Parathyroid adenoma (tissue), 2 donors: ENCODE measurements at regions not wholly inside any gene's neighbourhood (a gene's known extent, or its start where the extent isn't known, plus 50 kb on each side); places are given as distances from the start of the nearest gene placed in this dataset.

ENCODE experiments used
- H2AFZ ChIP-seq: fragments of 300-600 bp; sonication (generic); one replicate; pipeline ENCODE4 v1.7.0; 2017; ENCODE audit warnings: antibody characterized with exemption, mild to moderate bottlenecking
- H3K27ac ChIP-seq: fragments of 300-600 bp; sonication (generic); one replicate; pipeline ENCODE4 v1.7.0; 2017
- H3K27me3 ChIP-seq: fragments of 300-600 bp; sonication (generic); one replicate; pipeline ENCODE4 v1.7.0; 2017; ENCODE audit warnings: low read length; ENCODE audit not compliant: control insufficient read depth, insufficient read depth
- H3K36me3 ChIP-seq: fragments of 300-600 bp; sonication (generic); one replicate; pipeline ENCODE4 v1.7.0; 2017; ENCODE audit warnings: low read length; ENCODE audit not compliant: control insufficient read depth, insufficient read depth
- H3K4me1 ChIP-seq: fragments of 300-600 bp; sonication (generic); one replicate; pipeline ENCODE4 v1.7.0; 2017; ENCODE audit warnings: control low read depth
- H3K4me2 ChIP-seq: fragments of 300-600 bp; sonication (generic); one replicate; pipeline ENCODE4 v1.7.0; 2017; ENCODE audit warnings: low read length
- H3K4me3 ChIP-seq: fragments of 300-600 bp; sonication (generic); one replicate; pipeline ENCODE4 v1.7.0; 2017; ENCODE audit warnings: low read depth, low read length
- H3K79me2 ChIP-seq: fragments of 300-600 bp; sonication (generic); one replicate; pipeline ENCODE4 v1.7.0; 2017; ENCODE audit warnings: control low read depth
- H3K9ac ChIP-seq: fragments of 300-600 bp; sonication (generic); one replicate; pipeline ENCODE4 v1.7.0; 2017; ENCODE audit warnings: mild to moderate bottlenecking
- H3K9me3 ChIP-seq: fragments of 300-600 bp; sonication (generic); one replicate; pipeline ENCODE4 v1.7.0; 2017; ENCODE audit warnings: low read length; ENCODE audit not compliant: control insufficient read depth
- TF ChIP-seq, protein P1 (sequence below): fragments of 300-600 bp; sonication (generic); IDR thresholded peaks from one replicate; pipeline ENCODE4 v1.7.0; 2017; ENCODE audit warnings: antibody characterized with exemption, mild to moderate bottlenecking
- donor health status: primary hyperparathyroidism.

DNA sequence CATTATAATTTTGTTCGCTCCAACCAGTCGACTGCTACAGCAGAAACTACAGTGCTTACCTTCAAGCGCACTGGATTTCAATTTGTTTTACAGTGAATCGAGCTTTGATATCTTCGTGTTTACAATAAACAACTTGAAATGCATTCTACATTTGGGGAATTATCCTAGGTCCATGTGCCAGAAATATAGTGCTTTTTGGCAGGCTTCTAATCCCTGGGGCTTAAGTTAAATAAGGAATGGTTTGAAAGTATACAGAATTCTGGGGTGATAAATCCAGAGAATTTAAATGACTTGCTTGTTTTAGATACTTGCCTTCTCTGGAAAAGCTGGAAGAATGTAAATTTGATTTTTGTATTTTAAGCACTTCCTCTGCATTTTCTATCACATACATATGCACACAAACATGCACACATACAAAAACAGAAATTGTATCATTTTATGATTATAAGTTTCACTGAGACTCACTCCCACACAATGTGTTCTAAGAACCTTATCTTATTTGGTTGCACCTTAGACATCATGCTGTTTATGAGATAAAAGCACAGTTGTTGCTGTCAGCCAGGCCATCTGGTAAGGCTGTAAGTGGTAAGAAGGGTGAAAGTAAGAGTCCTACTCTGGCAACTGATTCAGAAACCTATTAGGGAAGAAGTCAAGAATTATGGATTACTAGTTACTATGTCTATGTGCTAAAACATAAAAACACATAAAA, 347.2 kb upstream of the KCND2 start:
- no peak overlapping the region for H2AFZ ChIP-seq
- H3K9ac ChIP-seq: no peak overlapping the region
- TF ChIP-seq, protein P1, sequence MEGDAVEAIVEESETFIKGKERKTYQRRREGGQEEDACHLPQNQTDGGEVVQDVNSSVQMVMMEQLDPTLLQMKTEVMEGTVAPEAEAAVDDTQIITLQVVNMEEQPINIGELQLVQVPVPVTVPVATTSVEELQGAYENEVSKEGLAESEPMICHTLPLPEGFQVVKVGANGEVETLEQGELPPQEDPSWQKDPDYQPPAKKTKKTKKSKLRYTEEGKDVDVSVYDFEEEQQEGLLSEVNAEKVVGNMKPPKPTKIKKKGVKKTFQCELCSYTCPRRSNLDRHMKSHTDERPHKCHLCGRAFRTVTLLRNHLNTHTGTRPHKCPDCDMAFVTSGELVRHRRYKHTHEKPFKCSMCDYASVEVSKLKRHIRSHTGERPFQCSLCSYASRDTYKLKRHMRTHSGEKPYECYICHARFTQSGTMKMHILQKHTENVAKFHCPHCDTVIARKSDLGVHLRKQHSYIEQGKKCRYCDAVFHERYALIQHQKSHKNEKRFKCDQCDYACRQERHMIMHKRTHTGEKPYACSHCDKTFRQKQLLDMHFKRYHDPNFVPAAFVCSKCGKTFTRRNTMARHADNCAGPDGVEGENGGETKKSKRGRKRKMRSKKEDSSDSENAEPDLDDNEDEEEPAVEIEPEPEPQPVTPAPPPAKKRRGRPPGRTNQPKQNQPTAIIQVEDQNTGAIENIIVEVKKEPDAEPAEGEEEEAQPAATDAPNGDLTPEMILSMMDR: no peak

DNA sequence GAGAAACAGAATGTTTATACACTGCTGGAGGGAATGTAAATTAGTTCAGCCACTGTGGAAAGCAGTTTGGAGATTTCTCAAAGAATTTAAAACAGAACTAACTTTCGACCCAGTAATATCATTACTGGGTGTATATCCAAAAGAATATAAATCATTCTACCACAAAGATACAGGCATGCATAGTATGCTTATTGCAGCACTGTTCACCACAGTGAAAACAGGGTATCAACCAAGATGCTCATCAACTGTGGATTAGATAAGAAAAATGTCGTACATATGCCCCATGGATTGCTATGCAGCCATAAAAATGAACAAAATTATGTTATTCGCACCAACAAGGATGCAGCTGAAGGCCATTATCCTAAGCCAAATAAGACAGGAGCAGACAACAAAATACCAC, 343.1 kb upstream of the KCND2 start:
- H3K4me2 ChIP-seq: no peak overlapping the region
- H3K36me3 ChIP-seq: no peaks in the 10 kb centered on the region
- no peaks in the 10 kb centered on the region for H3K79me2 ChIP-seq
- no peaks in the 10 kb centered on the region for H3K9me3 ChIP-seq
- H3K4me3 ChIP-seq: no peak overlapping the region
- no peaks in the 10 kb centered on the region for H3K4me1 ChIP-seq
- TF ChIP-seq, protein P1: no peak
- H3K27ac ChIP-seq: no peak overlapping the region
- H3K9ac ChIP-seq: no peak overlapping the region
- no peaks in the 10 kb centered on the region for H3K27me3 ChIP-seq
- no peak overlapping the region for H2AFZ ChIP-seq

More for the DNA sequence above, 347.2 kb upstream of the KCND2 start:
- Histone ChIP-seq H3K79me2 (no peaks in the 10 kb centered on the region), H3K27me3 (no peaks in the 10 kb centered on the region), H3K36me3 (no peaks in the 10 kb centered on the region), H3K4me3 (no peak overlapping the region), H3K9me3 (no peaks in the 10 kb centered on the region), H3K27ac (no peak overlapping the region), H3K4me1 (no peaks in the 10 kb centered on the region), H3K4me2 (no peak overlapping the region)

DNA sequence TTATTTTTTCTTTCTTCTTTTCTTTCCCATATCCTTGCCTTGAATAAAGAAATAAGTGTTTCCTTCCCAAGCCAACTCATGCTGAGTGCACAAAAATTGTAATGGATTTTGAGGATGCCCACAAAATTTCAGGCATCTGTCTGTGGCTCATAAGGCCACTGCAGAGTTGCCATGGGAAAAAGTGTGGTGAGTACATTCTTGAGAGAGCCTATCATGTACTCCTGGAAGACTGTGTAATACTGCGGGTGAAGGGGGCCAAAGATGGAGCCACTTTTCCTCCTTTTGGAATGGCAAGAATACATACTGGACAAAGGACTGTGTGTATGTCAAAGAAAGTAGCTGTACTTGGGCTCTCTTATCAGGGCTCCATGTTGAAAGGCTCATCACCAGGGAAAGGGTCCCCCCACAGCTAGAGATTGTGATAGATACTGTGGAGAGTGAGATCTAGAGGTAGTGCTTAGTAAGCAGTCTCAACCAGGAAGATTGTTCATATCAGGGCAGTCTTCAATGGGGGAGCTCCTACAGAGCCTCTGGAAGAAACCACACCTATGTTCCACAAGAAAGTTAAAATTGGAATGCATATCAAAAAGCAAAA, 341.6 kb upstream of the KCND2 start:
- no peaks in the 10 kb centered on the region for H3K79me2 ChIP-seq
- no peaks in the 10 kb centered on the region for H3K27me3 ChIP-seq
- TF ChIP-seq, protein P1: no peak
- no peak overlapping the region for H3K27ac ChIP-seq
- no peak overlapping the region for H3K4me3 ChIP-seq
- no peak overlapping the region for H2AFZ ChIP-seq
- H3K9ac ChIP-seq: no peak overlapping the region
- no peak overlapping the region for H3K4me2 ChIP-seq
- H3K36me3 ChIP-seq: no peaks in the 10 kb centered on the region
- H3K4me1 ChIP-seq: no peaks in the 10 kb centered on the region
- H3K9me3 ChIP-seq: no peaks in the 10 kb centered on the region

DNA sequence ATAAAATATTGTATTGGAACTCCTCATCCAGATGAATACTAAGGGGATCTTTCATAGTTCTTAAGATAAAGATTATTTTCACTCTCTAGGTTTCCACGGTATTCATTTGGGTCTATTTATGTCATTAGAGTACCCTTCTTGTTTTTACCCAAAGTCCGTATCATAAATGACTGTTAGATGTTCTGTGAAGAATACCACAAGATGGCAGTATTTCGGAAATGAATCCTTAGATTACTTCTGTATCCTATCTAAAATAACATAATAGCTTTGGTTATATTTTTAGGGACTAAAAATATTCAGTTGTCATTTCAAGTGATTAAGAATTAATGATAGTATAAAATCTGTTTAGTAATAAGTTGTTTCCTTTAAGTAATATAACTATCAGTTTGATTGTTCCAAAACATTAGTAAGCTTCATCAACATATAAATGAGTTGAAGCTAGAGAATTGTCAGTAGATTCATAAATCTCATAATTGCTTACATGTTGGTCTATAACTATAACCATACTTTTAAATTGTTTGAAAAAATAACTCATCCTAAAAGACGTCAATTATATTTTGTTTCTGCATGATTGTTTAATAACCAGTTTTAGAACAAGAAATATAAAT, 337.5 kb upstream of the KCND2 start:
- H3K27me3 ChIP-seq: no peaks in the 10 kb centered on the region
- TF ChIP-seq, protein P1: no peak

More for the DNA sequence above, 337.5 kb upstream of the KCND2 start:
- no peak overlapping the region for H3K27ac ChIP-seq
- H3K36me3 ChIP-seq: no peaks in the 10 kb centered on the region
- H2AFZ ChIP-seq: no peak overlapping the region
- no peaks in the 10 kb centered on the region for H3K9me3 ChIP-seq
- H3K9ac ChIP-seq: no peak overlapping the region
- H3K4me3 ChIP-seq: no peak overlapping the region
- H3K4me1 ChIP-seq: no peaks in the 10 kb centered on the region
- H3K79me2 ChIP-seq: no peaks in the 10 kb centered on the region
- H3K4me2 ChIP-seq: no peak overlapping the region
